B cell (primary cell): ENCODE measurements at regions not wholly inside any gene's neighbourhood (a gene's known extent, or its start where the extent isn't known, plus 50 kb on each side); places are given as distances from the start of the nearest gene placed in this dataset.

Experiments
- CTCF ChIP-seq: fragments of 200-600 bp; IDR thresholded peaks from one replicate; pipeline ENCODE4 v1.8.0; 2022; ENCODE audit warnings: antibody characterized with exemption, mild to moderate bottlenecking
- EZH2 ChIP-seq: IDR thresholded peaks from 2 replicates; pipeline ENCODE4 v1.6.1; 2012; ENCODE audit warnings: borderline replicate concordance, low read depth, mild to moderate bottlenecking, moderate library complexity, low read length; ENCODE audit not compliant: insufficient read depth, poor library complexity, severe bottlenecking

DNA sequence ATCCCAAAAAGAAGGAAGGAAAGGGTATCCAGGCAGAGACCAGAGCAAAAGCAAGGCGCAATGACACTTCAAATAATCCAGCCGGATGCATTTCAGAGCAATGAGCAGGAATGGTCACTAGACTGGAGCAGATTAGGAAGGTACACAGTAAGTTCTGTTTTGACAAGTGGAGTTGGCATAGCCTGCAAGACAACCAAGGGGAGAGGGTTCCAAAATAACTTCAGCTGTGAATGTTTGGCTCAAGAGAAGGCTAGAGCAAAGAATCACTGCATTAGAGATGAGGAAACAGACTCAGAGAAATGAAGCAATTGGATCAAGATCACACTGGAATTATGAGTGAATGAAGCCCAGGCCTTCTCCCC lies 90.0 kb upstream of the EGFL6 start:
- TF ChIP-seq CTCF (no peak), EZH2 (no peak)
